ENCODE measurements at regions not wholly inside any gene's neighbourhood (a gene's known extent, or its start where the extent isn't known, plus 50 kb on each side); places are given as distances from the start of the nearest gene placed in this dataset.

DNA sequence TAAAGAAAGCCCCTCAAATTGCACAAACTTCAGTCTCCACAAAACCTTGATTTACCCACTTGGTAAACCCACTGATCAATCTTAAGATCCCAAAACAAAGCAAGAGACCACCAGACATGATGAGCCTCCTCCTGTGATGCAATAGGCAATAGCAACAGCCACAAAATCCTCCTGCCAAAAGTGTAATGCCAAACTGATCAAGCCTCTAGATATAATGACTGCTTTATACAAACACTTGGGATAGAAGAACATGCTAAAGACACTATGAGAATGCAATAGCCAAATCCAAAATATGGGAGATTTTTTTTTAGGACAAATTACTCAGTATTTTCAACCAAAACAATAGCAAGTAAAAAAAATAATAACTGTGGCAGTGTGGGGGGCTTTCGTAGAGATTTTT lies 64.9 kb upstream of the PTGFRN start:
- no peak for TF ChIP-seq POLR2A (IDR thresholded peaks at IDR 0.05)
- TF ChIP-seq EP300 (IDR thresholded peaks at IDR 0.05; ENCODE audit: low read depth), result no peak
- TF ChIP-seq, protein P1, sequence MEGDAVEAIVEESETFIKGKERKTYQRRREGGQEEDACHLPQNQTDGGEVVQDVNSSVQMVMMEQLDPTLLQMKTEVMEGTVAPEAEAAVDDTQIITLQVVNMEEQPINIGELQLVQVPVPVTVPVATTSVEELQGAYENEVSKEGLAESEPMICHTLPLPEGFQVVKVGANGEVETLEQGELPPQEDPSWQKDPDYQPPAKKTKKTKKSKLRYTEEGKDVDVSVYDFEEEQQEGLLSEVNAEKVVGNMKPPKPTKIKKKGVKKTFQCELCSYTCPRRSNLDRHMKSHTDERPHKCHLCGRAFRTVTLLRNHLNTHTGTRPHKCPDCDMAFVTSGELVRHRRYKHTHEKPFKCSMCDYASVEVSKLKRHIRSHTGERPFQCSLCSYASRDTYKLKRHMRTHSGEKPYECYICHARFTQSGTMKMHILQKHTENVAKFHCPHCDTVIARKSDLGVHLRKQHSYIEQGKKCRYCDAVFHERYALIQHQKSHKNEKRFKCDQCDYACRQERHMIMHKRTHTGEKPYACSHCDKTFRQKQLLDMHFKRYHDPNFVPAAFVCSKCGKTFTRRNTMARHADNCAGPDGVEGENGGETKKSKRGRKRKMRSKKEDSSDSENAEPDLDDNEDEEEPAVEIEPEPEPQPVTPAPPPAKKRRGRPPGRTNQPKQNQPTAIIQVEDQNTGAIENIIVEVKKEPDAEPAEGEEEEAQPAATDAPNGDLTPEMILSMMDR (IDR thresholded peaks at IDR 0.05), result no peak
- TF ChIP-seq POLR2AphosphoS5 (IDR thresholded peaks at IDR 0.05), result no peak

All from transverse colon (tissue), 4 donors.